Activated T-cell treated with anti-CD3 and anti-CD28 coated beads, Interleukin-2, amount 50 U/mL, for 72 hours (primary cell): ENCODE measurements at regions not wholly inside any gene's neighbourhood (a gene's known extent, or its start where the extent isn't known, plus 50 kb on each side); places are given as distances from the start of the nearest gene placed in this dataset.

Source experiments
- ATAC-seq, 2 donors: fragments of 150-1000 bp; cut with Tn5 transposase; replicated peaks in 1 of 2; 2 replicates each; pipeline ENCODE4 v1.10.0; 2021; ENCODE audit warnings: moderate library complexity in 2 of 2, mild to moderate bottlenecking in 1 of 2
- DNase-seq, 2 donors: peaks; one replicate each; pipeline ENCODE4 v3.0.0; 2021 to 2022; ENCODE audit warnings: mixed read lengths in 1 of 2
- H3K27ac Mint-ChIP-seq: one replicate; pipeline ENCODE4 v1.8.0; 2022; ENCODE audit warnings: mild to moderate bottlenecking, moderate library complexity, mixed read lengths
- H3K27me3 Mint-ChIP-seq: one replicate; pipeline ENCODE4 v1.8.0; 2022; ENCODE audit warnings: low read depth, mixed read lengths
- H3K36me3 Mint-ChIP-seq, 2 donors: one replicate each; pipeline ENCODE4 v1.8.0; 2022; ENCODE audit warnings: mixed read lengths in 2 of 2, mild to moderate bottlenecking in 1 of 2; ENCODE audit not compliant: insufficient read depth in 2 of 2
- H3K4me1 Mint-ChIP-seq: one replicate; pipeline ENCODE4 v1.8.0; 2022; ENCODE audit warnings: low read depth, mixed read lengths
- H3K4me3 Mint-ChIP-seq, 2 donors: one replicate each; pipeline ENCODE4 v1.8.0; 2022; ENCODE audit warnings: mild to moderate bottlenecking in 2 of 2, mixed read lengths in 2 of 2, moderate library complexity in 2 of 2
- H3K9me3 Mint-ChIP-seq, 2 donors: one replicate each; pipeline ENCODE4 v1.8.0; 2022; ENCODE audit warnings: mixed read lengths in 2 of 2

DNA sequence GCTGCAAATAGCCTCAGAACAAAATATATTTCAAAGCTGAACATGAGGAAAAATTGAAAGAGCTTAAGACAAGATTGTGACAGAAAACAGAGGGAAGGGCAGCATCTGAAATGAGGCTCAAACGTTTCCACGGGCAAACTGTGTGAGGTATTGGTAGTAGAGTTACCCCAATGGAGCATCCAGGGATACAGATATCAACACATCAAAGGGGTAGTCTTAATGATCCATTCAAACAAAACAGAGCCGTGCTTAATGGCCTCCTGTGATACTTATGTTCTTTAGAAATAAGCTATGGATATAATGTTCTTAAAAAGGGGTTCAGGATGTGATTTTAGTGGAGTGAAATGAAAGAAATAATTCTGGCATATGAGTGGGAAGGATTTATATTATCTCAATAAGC is 430.3 kb upstream of the PDZRN3 start:
- Mint-ChIP-seq H3K9me3 (peaks cover 9 to 15% of the 10 kb centered on the region in 2 donors), H3K4me1 (no peaks in the 10 kb centered on the region), H3K4me3 (no peak overlapping the region), H3K27me3 (no peaks in the 10 kb centered on the region), H3K27ac (no peak overlapping the region), H3K36me3 (no peaks in the 10 kb centered on the region)
- ATAC-seq (no peak), DNase-seq (no peak)

DNA sequence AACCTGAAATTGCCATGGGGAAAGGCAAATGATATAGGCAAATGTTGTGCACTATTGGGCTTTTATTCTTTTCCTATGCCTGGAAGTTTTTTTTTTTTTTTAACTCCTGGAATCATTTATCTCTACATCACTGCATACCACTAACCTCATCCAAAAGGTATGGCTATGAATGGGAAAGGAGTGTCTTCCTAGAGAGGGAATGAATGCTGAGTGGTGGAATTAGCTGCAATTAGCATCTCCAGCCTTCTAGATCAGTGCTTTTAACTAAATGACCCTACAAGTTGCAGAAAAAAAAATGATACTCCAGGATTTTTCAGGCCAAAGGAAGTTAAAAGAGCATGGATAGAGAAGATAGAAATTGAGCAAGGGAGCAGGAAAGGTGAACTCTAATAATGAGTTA is 429.8 kb upstream of the PDZRN3 start:
- Mint-ChIP-seq H3K4me3 (no peak overlapping the region), H3K27ac (no peak overlapping the region), H3K27me3 (no peaks in the 10 kb centered on the region), H3K9me3 (peaks cover 9 to 14% of the 10 kb centered on the region in 2 donors), H3K36me3 (no peaks in the 10 kb centered on the region), H3K4me1 (no peaks in the 10 kb centered on the region)
- DNase-seq (no peak), ATAC-seq (no peak)

DNA sequence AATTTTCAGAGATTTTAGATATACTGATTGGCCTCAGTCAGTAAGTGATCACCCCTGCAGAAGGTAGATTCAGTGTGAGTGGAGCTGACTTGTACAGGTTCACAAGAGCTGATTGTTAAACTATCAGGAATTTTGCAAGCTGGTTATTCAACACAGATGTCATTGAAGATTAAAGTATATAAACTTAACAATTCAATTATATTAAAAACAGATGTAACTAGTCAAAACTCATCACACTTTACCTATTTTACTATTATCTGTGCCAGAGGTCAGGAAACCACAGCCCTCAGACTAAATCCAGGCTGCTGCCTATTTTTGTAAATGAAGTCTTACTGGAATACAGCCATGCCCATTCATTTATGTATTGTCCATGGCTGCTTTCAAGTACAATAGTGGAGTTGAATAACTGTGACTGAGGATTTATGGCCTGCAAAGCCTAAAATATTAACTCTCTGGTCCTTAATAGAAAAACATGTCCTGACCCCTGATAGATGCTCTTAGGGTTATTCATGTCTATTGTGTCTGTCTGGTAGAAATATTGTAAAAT is 429.3 kb upstream of the PDZRN3 start:
- no peaks in the 10 kb centered on the region for H3K36me3 Mint-ChIP-seq
- DNase-seq (no peak), ATAC-seq (no peak)
- H3K27me3 Mint-ChIP-seq = no peaks in the 10 kb centered on the region
- H3K27ac Mint-ChIP-seq = no peak overlapping the region
- no peak overlapping the region for H3K4me3 Mint-ChIP-seq
- H3K9me3 Mint-ChIP-seq = peaks cover 7 to 12% of the 10 kb centered on the region in 2 donors
- no peaks in the 10 kb centered on the region for H3K4me1 Mint-ChIP-seq

DNA sequence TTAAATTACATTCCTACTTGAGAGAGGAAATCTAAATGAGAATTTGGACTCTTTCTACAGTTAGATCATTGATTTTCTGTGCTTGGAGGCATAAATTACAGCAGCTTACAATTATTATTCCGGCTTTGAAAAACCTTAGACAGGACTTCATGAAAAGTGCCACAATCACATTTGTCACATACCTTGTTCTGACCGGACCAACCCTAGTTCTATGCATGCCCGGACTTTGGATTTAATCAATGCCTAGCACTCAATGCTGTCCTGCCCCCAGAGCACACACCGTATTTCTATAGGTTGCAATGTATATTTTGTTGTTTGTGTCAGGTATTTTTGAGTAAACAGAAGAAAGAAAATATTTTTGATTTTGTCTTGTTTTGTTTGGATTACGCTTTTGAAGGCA is 424.7 kb upstream of the PDZRN3 start:
- no peaks in the 10 kb centered on the region for H3K36me3 Mint-ChIP-seq
- DNase-seq (no peak), ATAC-seq (no peak)
- H3K27me3 Mint-ChIP-seq = no peaks in the 10 kb centered on the region
- H3K4me1 Mint-ChIP-seq = no peaks in the 10 kb centered on the region
- H3K9me3 Mint-ChIP-seq = peaks cover 0 to 9% of the 10 kb centered on the region in 2 donors
- H3K4me3 Mint-ChIP-seq = no peak overlapping the region
- no peak overlapping the region for H3K27ac Mint-ChIP-seq

DNA sequence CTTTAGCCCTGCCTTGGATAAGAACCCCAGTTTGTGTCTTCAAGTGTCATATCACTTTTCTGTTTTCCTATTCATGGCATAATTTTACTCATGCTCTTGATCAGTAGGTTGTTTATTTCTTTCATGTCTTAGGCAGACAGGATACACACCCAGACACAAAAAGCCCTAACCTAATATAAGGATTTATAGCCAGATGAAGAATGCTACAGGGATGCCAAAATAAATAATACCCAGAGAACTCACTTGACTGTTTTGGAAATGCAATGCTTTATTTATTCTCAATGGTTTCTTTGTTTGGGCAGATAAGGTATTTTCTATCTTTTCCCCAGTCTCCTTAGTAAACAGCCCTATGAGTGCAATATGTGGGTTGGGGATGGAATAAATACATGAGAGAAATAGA is 424.0 kb upstream of the PDZRN3 start:
- Mint-ChIP-seq H3K36me3 (no peaks in the 10 kb centered on the region), H3K27ac (no peak overlapping the region), H3K4me1 (no peaks in the 10 kb centered on the region), H3K27me3 (no peaks in the 10 kb centered on the region), H3K4me3 (no peak overlapping the region), H3K9me3 (peaks cover 0 to 9% of the 10 kb centered on the region in 2 donors)
- ATAC-seq (no peak), DNase-seq (no peak)

DNA sequence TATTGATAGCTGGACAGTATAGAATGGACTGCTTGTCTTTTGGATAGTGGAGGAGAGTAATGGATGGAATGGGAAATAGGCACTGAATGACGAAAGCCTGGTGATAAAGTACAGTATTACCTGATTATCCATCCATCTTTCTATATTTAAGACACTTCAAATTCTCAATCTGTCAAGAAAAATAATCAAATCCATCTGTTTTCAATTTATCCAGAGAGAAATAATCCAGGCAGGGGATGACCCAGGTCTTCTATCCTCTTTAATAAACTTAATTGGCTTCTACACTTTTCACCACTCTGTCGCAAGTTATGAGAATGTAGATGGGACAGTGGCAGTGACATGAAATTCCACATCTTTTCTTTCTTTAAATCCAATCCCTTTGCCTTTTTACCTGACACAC is 420.3 kb upstream of the PDZRN3 start:
- no peaks in the 10 kb centered on the region for H3K4me1 Mint-ChIP-seq
- H3K27ac Mint-ChIP-seq = no peak overlapping the region
- ATAC-seq = no peak
- no peaks in the 10 kb centered on the region for H3K27me3 Mint-ChIP-seq
- no peak for DNase-seq
- no peaks in the 10 kb centered on the region for H3K36me3 Mint-ChIP-seq
- H3K9me3 Mint-ChIP-seq = peaks cover 0 to 8% of the 10 kb centered on the region in 2 donors
- H3K4me3 Mint-ChIP-seq = no peak overlapping the region

DNA sequence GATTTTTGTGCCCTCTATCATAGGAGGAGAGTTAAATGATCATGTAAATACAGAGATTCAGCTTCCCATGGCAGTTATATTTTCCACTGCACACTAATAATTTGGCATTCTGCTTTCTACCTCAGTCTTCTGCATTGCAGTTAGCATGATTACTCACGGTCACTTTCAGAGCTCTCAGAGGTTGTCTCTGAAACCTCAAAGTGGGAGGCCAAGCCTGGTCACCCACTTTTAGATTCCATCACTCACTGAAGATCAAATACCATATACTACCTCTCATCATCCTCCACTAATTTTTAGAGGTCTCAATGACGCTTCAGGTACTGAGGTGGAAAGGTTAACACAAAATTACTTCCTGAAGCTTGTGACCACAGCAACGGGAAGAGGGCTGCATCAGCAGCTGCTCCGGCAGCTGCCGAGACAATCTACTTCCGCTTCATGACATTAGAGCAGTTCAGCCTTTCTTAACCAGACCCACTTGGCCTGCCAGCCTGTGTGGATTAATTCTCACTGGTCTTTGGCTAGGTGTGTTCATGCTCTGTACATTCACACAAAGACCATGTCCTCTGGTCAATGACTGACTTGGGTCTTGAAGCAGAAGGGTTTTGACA is 416.4 kb upstream of the PDZRN3 start:
- H3K27ac Mint-ChIP-seq = no peak overlapping the region
- H3K27me3 Mint-ChIP-seq = no peaks in the 10 kb centered on the region
- no peaks in the 10 kb centered on the region for H3K4me1 Mint-ChIP-seq
- ATAC-seq = no peak
- DNase-seq = no peak
- H3K9me3 Mint-ChIP-seq = peaks cover 0 to 10% of the 10 kb centered on the region in 2 donors
- H3K4me3 Mint-ChIP-seq = no peak overlapping the region
- no peaks in the 10 kb centered on the region for H3K36me3 Mint-ChIP-seq

DNA sequence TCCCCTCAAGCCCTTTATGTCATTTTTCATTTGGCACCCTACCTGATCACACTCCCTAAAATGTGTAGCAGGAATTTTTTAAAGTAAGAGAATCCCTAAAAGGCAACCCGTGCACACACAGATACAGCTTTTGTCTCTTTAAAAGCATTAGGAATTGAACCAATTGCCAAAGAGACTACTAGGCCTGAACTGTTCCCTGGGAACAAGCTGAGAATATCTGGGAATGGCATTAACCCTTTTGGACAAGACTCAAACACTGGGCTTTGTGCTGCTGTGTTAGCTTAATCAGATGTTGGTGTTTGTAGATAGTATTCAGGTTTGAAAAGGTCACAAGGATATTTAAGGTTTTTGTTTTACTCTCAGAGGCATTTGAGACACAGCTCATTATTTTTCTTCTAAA is 414.4 kb upstream of the PDZRN3 start:
- no peaks in the 10 kb centered on the region for H3K36me3 Mint-ChIP-seq
- ATAC-seq (no peak), DNase-seq (no peak)
- no peaks in the 10 kb centered on the region for H3K4me1 Mint-ChIP-seq
- H3K9me3 Mint-ChIP-seq = peaks cover 2 to 8% of the 10 kb centered on the region in 2 donors
- H3K27ac Mint-ChIP-seq = no peak overlapping the region
- no peak overlapping the region for H3K4me3 Mint-ChIP-seq
- no peaks in the 10 kb centered on the region for H3K27me3 Mint-ChIP-seq

DNA sequence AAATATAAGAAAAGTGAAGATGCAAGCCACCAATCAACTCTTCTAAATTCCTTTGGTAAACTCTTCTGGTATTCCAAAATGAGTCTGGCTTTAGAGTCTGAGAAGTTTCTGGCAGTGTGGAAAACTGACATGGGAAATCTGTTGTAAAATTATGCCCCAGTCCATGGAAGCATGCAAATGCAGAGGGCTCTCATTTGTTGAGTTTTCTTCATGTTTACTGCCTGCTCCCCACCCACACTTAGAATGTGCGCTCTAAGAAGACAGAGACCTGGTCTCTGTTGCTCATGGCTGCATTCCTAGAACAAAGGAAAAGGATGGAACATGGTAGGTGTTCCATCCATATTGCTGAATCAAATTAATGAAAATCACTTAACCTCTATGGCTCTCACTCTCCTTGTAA is 411.8 kb upstream of the PDZRN3 start:
- H3K9me3 Mint-ChIP-seq = peaks cover 4 to 7% of the 10 kb centered on the region in 2 donors
- H3K27me3 Mint-ChIP-seq = no peaks in the 10 kb centered on the region
- DNase-seq (no peak), ATAC-seq (no peak)
- H3K4me1 Mint-ChIP-seq = no peaks in the 10 kb centered on the region
- no peak overlapping the region for H3K27ac Mint-ChIP-seq
- no peak overlapping the region for H3K4me3 Mint-ChIP-seq
- H3K36me3 Mint-ChIP-seq = no peaks in the 10 kb centered on the region

DNA sequence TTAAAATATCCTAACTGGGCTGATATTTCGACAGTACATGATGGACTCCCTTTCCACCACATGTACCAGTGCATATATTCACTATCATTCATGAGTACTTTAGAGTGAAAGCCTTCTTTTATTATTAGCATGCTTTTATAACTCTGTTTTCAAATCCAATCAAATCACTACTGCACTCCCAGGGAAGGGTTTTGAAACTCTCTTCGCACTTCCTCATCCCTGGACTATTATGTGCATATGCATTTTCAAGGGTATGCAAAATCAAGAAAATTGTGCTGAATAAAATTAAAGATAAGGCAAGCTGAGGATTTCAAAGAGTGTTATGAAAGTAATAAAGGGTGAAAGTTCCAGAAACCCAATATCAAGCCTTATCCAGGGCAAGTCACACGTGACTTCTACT is 411.4 kb upstream of the PDZRN3 start:
- Mint-ChIP-seq H3K4me3 (no peak overlapping the region), H3K9me3 (peaks cover 4 to 5% of the 10 kb centered on the region in 2 donors), H3K27ac (no peak overlapping the region), H3K4me1 (no peaks in the 10 kb centered on the region), H3K36me3 (no peaks in the 10 kb centered on the region), H3K27me3 (no peaks in the 10 kb centered on the region)
- ATAC-seq (no peak), DNase-seq (no peak)

DNA sequence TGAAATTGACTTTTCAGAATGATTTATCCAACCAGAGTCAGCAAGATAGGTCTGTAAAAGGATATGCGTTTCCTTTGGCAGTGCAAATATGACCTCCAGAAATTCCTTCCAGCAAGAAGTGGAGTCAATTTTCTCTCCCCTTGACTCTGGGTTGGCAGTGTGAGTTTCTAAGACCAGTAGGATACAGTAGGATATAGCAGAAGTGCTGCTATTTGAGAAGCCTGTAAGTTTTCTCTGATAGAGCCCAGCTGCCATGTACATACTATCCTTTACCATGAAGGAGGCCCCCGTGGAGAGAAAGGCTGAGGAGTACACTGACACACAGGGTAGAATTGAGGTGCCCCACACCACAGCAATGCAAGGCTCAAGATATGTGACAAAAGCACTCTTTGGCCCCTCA is 409.1 kb upstream of the PDZRN3 start:
- Mint-ChIP-seq H3K9me3 (peaks cover 4 to 5% of the 10 kb centered on the region in 2 donors), H3K36me3 (no peaks in the 10 kb centered on the region), H3K27ac (no peak overlapping the region), H3K27me3 (no peaks in the 10 kb centered on the region), H3K4me3 (no peak overlapping the region), H3K4me1 (no peaks in the 10 kb centered on the region)
- ATAC-seq (no peak), DNase-seq (no peak)

DNA sequence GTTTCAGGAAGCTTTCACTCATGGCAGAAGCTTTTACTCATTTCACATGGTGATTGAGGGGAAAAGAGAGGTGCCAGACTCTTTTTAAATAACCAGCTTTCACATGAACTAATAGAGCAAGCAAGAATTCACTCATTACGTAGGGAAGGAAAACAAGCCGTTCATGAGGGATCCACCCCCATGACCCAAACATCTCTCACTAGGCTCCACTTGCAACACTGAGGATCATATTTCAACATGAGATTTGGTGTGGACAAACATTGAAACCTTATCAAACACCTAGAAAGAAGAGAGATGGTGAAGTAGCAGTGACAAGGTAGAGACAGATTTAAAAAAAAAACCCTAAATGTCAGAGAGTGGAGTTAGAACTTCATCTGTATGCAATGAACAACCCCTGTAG is 408.6 kb upstream of the PDZRN3 start:
- ATAC-seq = no peak
- H3K9me3 Mint-ChIP-seq = peaks cover 5% of the 10 kb centered on the region in 2 donors
- no peaks in the 10 kb centered on the region for H3K4me1 Mint-ChIP-seq
- H3K27ac Mint-ChIP-seq = no peak overlapping the region
- H3K36me3 Mint-ChIP-seq = no peaks in the 10 kb centered on the region
- no peaks in the 10 kb centered on the region for H3K27me3 Mint-ChIP-seq
- no peak overlapping the region for H3K4me3 Mint-ChIP-seq
- no peak for DNase-seq

DNA sequence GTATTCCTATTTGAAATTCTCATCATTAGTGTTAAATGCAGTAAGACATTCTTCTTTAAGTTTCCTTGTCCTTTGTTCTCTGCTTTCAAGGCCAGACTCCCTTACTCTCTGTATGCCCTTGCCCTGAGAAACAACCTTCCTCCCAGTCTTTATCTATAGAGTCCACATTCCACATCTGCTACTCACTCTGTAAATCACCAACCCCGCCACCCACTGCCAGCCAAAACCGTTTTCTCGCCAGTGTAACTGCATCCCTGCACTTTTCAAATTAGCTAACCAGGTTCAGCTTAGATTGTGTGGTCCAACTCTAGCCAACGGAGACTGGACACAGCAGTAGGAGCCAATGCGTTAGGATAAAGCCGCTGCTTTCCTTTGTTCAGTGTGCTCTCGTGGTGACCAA is 402.4 kb upstream of the PDZRN3 start:
- Mint-ChIP-seq H3K27ac (no peak overlapping the region), H3K36me3 (no peaks in the 10 kb centered on the region), H3K4me3 (no peak overlapping the region), H3K27me3 (no peaks in the 10 kb centered on the region), H3K9me3 (peaks cover 4 to 5% of the 10 kb centered on the region in 2 donors), H3K4me1 (no peaks in the 10 kb centered on the region)
- ATAC-seq (no peak), DNase-seq (no peak)

DNA sequence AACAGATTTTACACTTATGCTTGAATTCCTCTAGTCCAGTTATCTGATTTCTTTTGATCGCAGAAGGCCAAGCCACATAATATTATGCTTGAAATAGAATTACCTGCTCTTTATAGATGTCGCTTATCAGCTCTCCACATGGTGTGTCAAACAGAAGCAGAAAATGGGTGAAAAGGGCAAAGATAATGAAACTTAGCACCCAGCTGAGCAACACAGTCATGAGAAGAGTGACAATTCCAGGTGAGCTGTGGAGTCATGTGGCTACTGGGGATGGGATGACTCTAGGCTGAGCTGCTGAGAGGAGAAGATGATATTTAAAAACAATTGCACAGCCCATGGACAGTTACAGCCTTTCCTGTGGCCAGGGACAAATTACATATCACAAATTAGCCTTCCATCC is 398.7 kb upstream of the PDZRN3 start:
- H3K27me3 Mint-ChIP-seq = no peaks in the 10 kb centered on the region
- H3K4me3 Mint-ChIP-seq = no peak overlapping the region
- H3K36me3 Mint-ChIP-seq = peaks cover 0 to 1% of the 10 kb centered on the region in 2 donors
- ATAC-seq (no peak), DNase-seq (no peak)
- H3K9me3 Mint-ChIP-seq = peaks cover 2 to 4% of the 10 kb centered on the region in 2 donors
- H3K4me1 Mint-ChIP-seq = no peaks in the 10 kb centered on the region
- no peak overlapping the region for H3K27ac Mint-ChIP-seq
